Ishikawa (cell line): ENCODE measurements at regions not wholly inside any gene's neighbourhood (a gene's known extent, or its start where the extent isn't known, plus 50 kb on each side); places are given as distances from the start of the nearest gene placed in this dataset.

Experiments used
- CEBPB ChIP-seq: IDR thresholded peaks from 2 replicates; pipeline ENCODE4 v1.6.1; 2012
- CREB1 ChIP-seq: IDR thresholded peaks from 2 replicates; pipeline ENCODE4 v1.6.1; 2012; ENCODE audit warnings: low read depth
- EGR1 ChIP-seq: IDR thresholded peaks from 2 replicates; pipeline ENCODE4 v1.6.1; 2012
- EP300 ChIP-seq: IDR thresholded peaks from 2 replicates; pipeline ENCODE4 v1.6.1; 2012; ENCODE audit warnings: borderline replicate concordance
- FOXM1 ChIP-seq: IDR thresholded peaks from 2 replicates; pipeline ENCODE4 v1.6.1; 2012; ENCODE audit warnings: low read depth, borderline replicate concordance
- NFIC ChIP-seq: IDR thresholded peaks from 2 replicates; pipeline ENCODE4 v1.6.1; 2012
- RAD21 ChIP-seq: IDR thresholded peaks from 2 replicates; pipeline ENCODE4 v1.6.1; 2012; ENCODE audit warnings: low read depth
- TAF1 ChIP-seq: IDR thresholded peaks from 2 replicates; pipeline ENCODE4 v1.6.1; 2012; ENCODE audit warnings: low read depth, mild to moderate bottlenecking
- TCF12 ChIP-seq: IDR thresholded peaks from 2 replicates; pipeline ENCODE4 v1.6.1; 2012; ENCODE audit warnings: low read depth
- TEAD4 ChIP-seq: IDR thresholded peaks from 2 replicates; pipeline ENCODE4 v1.6.1; 2012
- YY1 ChIP-seq: IDR thresholded peaks from 2 replicates; pipeline ENCODE4 v1.6.1; 2012; ENCODE audit warnings: low read depth
- ZBTB7A ChIP-seq: IDR thresholded peaks from 2 replicates; pipeline ENCODE4 v1.6.1; 2012; ENCODE audit warnings: low read depth
- TF ChIP-seq, protein P1 (sequence below): IDR thresholded peaks from 2 replicates; pipeline ENCODE4 v1.6.1; 2012
- TF ChIP-seq, protein P2 (sequence below): IDR thresholded peaks from 2 replicates; pipeline ENCODE4 v1.6.1; 2012
- TF ChIP-seq, protein P3 (sequence below): IDR thresholded peaks from 2 replicates; pipeline ENCODE4 v1.6.1; 2012; ENCODE audit warnings: low read depth, mild to moderate bottlenecking

DNA sequence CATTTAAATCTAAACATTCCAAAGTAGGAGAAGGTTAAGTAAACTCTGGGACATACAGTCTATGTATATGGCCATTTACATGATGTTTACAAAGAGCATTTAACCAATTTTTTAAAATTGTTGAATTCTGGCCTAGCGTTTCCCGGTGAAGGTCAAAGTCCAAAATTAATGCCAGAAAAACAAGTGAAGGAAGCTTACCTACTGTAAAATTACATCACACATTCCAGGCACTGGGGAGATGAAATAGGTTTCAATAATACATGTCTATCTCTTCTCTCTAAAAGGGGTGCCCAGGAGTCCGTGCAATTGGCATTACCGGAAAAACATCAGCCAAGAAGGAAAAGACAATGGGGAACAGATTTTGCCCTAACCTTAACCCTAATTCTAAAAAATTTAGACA is 358.8 kb downstream of the VPS13C start:
- TF ChIP-seq, protein P1, sequence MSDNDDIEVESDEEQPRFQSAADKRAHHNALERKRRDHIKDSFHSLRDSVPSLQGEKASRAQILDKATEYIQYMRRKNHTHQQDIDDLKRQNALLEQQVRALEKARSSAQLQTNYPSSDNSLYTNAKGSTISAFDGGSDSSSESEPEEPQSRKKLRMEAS = no peak
- TF ChIP-seq, protein P2, sequence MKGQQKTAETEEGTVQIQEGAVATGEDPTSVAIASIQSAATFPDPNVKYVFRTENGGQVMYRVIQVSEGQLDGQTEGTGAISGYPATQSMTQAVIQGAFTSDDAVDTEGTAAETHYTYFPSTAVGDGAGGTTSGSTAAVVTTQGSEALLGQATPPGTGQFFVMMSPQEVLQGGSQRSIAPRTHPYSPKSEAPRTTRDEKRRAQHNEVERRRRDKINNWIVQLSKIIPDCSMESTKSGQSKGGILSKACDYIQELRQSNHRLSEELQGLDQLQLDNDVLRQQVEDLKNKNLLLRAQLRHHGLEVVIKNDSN = no peak
- TF ChIP-seq ZBTB7A = no peak
- TF ChIP-seq TCF12 = no peak
- no peak for TF ChIP-seq YY1
- no peak for TF ChIP-seq EGR1
- no peak for TF ChIP-seq RAD21
- TF ChIP-seq, protein P3, sequence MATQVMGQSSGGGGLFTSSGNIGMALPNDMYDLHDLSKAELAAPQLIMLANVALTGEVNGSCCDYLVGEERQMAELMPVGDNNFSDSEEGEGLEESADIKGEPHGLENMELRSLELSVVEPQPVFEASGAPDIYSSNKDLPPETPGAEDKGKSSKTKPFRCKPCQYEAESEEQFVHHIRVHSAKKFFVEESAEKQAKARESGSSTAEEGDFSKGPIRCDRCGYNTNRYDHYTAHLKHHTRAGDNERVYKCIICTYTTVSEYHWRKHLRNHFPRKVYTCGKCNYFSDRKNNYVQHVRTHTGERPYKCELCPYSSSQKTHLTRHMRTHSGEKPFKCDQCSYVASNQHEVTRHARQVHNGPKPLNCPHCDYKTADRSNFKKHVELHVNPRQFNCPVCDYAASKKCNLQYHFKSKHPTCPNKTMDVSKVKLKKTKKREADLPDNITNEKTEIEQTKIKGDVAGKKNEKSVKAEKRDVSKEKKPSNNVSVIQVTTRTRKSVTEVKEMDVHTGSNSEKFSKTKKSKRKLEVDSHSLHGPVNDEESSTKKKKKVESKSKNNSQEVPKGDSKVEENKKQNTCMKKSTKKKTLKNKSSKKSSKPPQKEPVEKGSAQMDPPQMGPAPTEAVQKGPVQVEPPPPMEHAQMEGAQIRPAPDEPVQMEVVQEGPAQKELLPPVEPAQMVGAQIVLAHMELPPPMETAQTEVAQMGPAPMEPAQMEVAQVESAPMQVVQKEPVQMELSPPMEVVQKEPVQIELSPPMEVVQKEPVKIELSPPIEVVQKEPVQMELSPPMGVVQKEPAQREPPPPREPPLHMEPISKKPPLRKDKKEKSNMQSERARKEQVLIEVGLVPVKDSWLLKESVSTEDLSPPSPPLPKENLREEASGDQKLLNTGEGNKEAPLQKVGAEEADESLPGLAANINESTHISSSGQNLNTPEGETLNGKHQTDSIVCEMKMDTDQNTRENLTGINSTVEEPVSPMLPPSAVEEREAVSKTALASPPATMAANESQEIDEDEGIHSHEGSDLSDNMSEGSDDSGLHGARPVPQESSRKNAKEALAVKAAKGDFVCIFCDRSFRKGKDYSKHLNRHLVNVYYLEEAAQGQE = no peak
- TF ChIP-seq NFIC = no peak
- no peak for TF ChIP-seq FOXM1
- TF ChIP-seq CREB1 = no peak
- no peak for TF ChIP-seq EP300
- TF ChIP-seq TEAD4 = no peak
- no peak for TF ChIP-seq TAF1
- TF ChIP-seq CEBPB = no peak

DNA sequence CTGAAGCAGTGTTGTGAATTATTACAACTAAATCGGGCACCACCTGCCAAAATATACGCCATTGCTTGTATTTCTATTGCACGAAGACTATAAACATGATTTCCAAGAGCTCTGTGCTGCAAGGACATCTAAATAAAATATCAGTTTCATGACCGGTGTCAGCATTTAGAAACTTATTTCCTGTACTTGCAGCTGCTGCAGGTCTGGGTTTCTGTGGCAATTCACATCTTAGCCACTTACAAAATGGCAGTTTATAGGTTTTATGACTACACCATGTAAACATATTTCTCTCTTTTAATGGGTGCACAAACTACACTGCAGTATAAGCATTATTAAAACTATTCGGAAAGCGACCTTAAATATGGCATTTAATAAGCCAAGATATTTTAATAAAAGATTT is 359.4 kb downstream of the VPS13C start:
- TF ChIP-seq, protein P3 = no peak
- TF ChIP-seq ZBTB7A (no peak), CREB1 (no peak), YY1 (no peak), FOXM1 (no peak)

DNA sequence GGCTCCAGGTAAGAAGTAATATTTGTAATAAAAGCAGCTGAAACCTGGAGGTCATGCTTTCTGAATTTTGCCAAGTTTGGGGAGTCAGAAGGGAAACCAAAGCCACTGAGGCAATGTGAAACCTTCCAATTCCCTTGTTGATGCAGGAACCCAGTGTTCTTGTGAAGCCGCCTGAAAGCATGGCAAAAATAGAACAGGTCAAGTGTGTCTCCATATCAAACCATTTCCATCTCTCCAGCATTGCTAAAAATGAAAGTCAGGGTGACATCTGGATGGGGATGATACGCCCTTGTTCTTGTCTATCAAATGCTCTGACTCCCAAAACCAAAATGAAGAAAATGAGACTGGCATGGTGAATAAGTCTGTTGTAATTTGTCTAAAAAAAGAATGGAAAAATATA is 362.5 kb downstream of the VPS13C start:
- TF ChIP-seq CEBPB = no peak
- TF ChIP-seq TAF1 = no peak
- TF ChIP-seq, protein P2 = no peak
- TF ChIP-seq EP300 = no peak
- no peak for TF ChIP-seq EGR1
- TF ChIP-seq FOXM1 = no peak
- no peak for TF ChIP-seq TEAD4

DNA sequence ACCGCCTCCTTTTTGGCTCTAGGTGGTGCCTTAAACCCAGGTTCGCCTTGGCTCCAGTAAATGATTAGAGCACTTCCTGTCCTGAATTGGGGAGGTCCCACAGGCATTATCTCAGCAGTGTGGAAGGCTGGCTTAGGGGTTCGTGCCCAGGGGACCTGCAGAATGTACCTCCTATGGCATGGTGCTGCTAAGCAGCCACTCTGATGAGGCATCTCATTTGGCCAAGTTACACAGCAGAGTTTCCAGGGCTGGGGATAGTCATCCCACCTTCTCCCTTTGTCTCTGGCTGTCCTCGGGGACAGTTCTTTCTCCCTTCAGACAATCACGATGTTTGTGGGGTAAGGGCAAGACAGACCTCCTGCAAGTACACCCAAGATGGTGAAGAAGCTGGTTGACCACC is 371.2 kb downstream of the VPS13C start:
- no peak for TF ChIP-seq EP300
- TF ChIP-seq RAD21 = no peak
- no peak for TF ChIP-seq EGR1
- TF ChIP-seq, protein P2 = no peak
- TF ChIP-seq FOXM1 = no peak
- no peak for TF ChIP-seq TAF1
- TF ChIP-seq, protein P3 = no peak
- no peak for TF ChIP-seq TCF12

DNA sequence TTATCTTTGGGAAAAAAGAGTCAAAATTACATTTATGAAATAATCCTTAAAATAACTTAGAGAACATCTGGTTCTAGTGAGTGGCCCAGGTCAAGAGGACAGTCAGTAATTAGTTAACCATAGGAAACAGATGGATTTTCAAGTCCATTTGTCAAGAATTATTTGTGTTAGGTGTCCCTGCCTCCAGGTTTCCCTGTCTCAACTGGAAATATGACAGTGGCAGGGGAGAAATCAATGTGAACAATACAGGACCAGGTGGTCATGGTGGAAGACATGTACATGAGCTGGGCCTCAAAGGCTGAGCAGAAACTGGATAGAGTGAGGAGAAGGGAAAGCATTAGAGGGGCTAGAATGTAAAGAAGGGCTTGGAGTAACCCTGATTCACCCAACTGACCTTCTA is 372.6 kb downstream of the VPS13C start:
- no peak for TF ChIP-seq YY1
- no peak for TF ChIP-seq TEAD4
- TF ChIP-seq CREB1 = no peak
- TF ChIP-seq, protein P2 = no peak
- TF ChIP-seq, protein P1 = no peak
- TF ChIP-seq FOXM1 = no peak
- TF ChIP-seq EP300 = no peak
- TF ChIP-seq ZBTB7A = no peak
